Upper lobe of left lung (tissue), 6 donors: ENCODE measurements at regions not wholly inside any gene's neighbourhood (a gene's known extent, or its start where the extent isn't known, plus 50 kb on each side); places are given as distances from the start of the nearest gene placed in this dataset.
"Not testable (repeated sequence)": the region's sequence is repeated elsewhere in the genome, so short reads cannot be mapped to it uniquely, and the experiment has no call there.

Source experiments
- ATAC-seq, 2 donors: fragments of 200-7000 bp; cut with Tn5 transposase; one replicate each; pipeline ENCODE4 v1.9.1; 2022; ENCODE audit warnings: mild to moderate bottlenecking in 2 of 2, moderate library complexity in 2 of 2; ENCODE audit not compliant: low FRiP score in 2 of 2
- DNase-seq, 2 donors: peaks; one replicate each; pipeline ENCODE4 v3.0.0-alpha.2; 2019 to 2020
- H3K27ac ChIP-seq, 4 donors: fragments of 200-600 bp; sonication (generic); one replicate each; pipeline ENCODE4 v1.5.1; 2016 to 2019
- H3K27me3 ChIP-seq, 4 donors: fragments of 200-600 bp; sonication (generic); one replicate each; pipeline ENCODE4 v1.5.1; 2017 to 2019
- H3K36me3 ChIP-seq, 4 donors: fragments of 200-600 bp; sonication (generic); one replicate each; pipeline ENCODE4 v1.5.1; 2016 to 2019
- H3K4me1 ChIP-seq, 4 donors: fragments of 200-600 bp; sonication (generic); one replicate each; pipeline ENCODE4 v1.5.1; 2018 to 2019
- H3K4me3 ChIP-seq, 4 donors: fragments of 200-600 bp; sonication (generic); one replicate each; pipeline ENCODE4 v1.5.1; 2017 to 2019; ENCODE audit warnings: mild to moderate bottlenecking in 2 of 4, moderate library complexity in 1 of 4
- H3K9me3 ChIP-seq, 4 donors: fragments of 200-600 bp; sonication (generic); one replicate each; pipeline ENCODE4 v1.5.1; 2018 to 2019
- EP300 ChIP-seq, 4 donors: sonication (generic); formaldehyde crosslinking; IDR thresholded peaks; one replicate each; pipeline ENCODE4 v1.5.1; 2017; ENCODE audit warnings: antibody characterized with exemption in 4 of 4, control low read depth in 2 of 4
- POLR2A ChIP-seq, 4 donors: fragments of 450-650 bp; IDR thresholded peaks; one replicate each; pipeline ENCODE4 v1.5.1; 2016 to 2017; ENCODE audit warnings: antibody characterized with exemption in 4 of 4, mild to moderate bottlenecking in 2 of 4
- POLR2AphosphoS5 ChIP-seq, 2 donors: sonication (generic); formaldehyde crosslinking; IDR thresholded peaks; one replicate each; pipeline ENCODE4 v1.5.1; 2017; ENCODE audit warnings: antibody characterized with exemption in 2 of 2
- WGBS, 2 donors: methylation state at CpG; one replicate each; pipeline ENCODE4 v1.1.5; 2017 to 2018; 5-methylcytosine and 5-hydroxymethylcytosine counted together
- TF ChIP-seq, protein P1 (sequence below), 6 experiments: fragments of 450-650 bp in 4 of 6; fragments of 200-600 bp in 2 of 6; sonication (generic) in 2 of 6; IDR thresholded peaks; one replicate each; pipeline ENCODE4 v1.5.1; 2016 to 2019; ENCODE audit warnings: antibody characterized with exemption in 6 of 6
- donor health status: DM: no; HTN: no; CAD: no; lungs with moderate emphysema.
- donor health status: DM: no; HTN: yes; CAD: no; lungs with severe emphysema.

DNA sequence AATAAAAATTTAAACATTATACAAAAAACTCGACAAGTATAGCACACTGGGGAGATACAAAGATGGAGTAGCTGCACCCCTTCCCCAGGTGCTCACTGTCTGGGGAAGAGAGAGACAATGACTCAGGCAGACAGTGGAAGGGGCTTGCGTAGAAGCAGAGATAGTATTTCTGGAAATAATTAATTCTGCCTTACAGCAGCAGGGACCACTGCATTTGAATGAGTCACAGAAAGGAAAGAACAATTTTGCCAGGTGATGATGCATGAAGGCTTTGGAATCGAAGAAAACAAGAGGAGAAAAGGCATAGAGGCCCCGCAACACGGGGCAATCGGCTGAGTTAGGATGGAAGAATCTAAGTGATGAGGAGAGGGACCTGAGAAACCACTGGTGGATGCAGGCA, 447.4 kb downstream of the EFNB2 start:
- Histone ChIP-seq H3K27me3 (no peaks in the 10 kb centered on the region), H3K27ac (no peak overlapping the region), H3K4me3 (no peak overlapping the region), H3K4me1 (no peaks in the 10 kb centered on the region), H3K9me3 (no peaks in the 10 kb centered on the region), H3K36me3 (no peaks in the 10 kb centered on the region)
- 86 to 87% methylated on average over 6 of the region's 6 CpGs for WGBS, 2 donors
- no peak for DNase-seq
- no peak for TF ChIP-seq EP300 (IDR thresholded peaks at IDR 0.05)
- no peak for TF ChIP-seq POLR2AphosphoS5 (IDR thresholded peaks at IDR 0.05)
- TF ChIP-seq POLR2A (IDR thresholded peaks at IDR 0.05) = no peak
- TF ChIP-seq, protein P1, sequence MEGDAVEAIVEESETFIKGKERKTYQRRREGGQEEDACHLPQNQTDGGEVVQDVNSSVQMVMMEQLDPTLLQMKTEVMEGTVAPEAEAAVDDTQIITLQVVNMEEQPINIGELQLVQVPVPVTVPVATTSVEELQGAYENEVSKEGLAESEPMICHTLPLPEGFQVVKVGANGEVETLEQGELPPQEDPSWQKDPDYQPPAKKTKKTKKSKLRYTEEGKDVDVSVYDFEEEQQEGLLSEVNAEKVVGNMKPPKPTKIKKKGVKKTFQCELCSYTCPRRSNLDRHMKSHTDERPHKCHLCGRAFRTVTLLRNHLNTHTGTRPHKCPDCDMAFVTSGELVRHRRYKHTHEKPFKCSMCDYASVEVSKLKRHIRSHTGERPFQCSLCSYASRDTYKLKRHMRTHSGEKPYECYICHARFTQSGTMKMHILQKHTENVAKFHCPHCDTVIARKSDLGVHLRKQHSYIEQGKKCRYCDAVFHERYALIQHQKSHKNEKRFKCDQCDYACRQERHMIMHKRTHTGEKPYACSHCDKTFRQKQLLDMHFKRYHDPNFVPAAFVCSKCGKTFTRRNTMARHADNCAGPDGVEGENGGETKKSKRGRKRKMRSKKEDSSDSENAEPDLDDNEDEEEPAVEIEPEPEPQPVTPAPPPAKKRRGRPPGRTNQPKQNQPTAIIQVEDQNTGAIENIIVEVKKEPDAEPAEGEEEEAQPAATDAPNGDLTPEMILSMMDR (IDR thresholded peaks at IDR 0.05) = no peak
- no peak for ATAC-seq

DNA sequence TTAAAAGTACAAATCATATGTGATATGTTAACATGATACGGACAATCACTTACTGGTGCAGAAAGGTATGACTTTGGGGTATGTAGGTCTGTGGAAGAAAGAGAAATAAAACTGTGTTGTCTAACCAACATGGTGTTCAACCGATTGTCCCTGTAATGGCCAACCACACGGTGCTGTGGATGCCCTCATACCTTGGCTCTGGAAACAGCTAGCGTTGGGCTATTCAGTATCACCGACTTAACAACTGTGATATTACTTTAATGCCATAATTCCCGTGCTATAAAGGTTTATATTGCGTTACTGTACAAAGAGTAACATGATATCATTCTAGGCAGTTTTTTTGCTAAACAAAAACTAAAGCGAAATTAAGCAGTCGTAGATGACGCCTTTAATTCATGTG, 448.3 kb downstream of the EFNB2 start:
- ATAC-seq (no peak), DNase-seq (no peak)
- Histone ChIP-seq H3K27ac (no peak overlapping the region), H3K27me3 (no peaks in the 10 kb centered on the region), H3K36me3 (no peaks in the 10 kb centered on the region), H3K4me1 (no peaks in the 10 kb centered on the region), H3K9me3 (no peaks in the 10 kb centered on the region), H3K4me3 (no peak overlapping the region)
- WGBS, 2 donors = 87 to 94% methylated on average over 10 of the region's 10 CpGs
- TF ChIP-seq EP300 (IDR thresholded peaks at IDR 0.05) (no peak), POLR2AphosphoS5 (IDR thresholded peaks at IDR 0.05) (no peak), POLR2A (IDR thresholded peaks at IDR 0.05) (no peak)
- TF ChIP-seq, protein P1 (IDR thresholded peaks at IDR 0.05) = no peak

DNA sequence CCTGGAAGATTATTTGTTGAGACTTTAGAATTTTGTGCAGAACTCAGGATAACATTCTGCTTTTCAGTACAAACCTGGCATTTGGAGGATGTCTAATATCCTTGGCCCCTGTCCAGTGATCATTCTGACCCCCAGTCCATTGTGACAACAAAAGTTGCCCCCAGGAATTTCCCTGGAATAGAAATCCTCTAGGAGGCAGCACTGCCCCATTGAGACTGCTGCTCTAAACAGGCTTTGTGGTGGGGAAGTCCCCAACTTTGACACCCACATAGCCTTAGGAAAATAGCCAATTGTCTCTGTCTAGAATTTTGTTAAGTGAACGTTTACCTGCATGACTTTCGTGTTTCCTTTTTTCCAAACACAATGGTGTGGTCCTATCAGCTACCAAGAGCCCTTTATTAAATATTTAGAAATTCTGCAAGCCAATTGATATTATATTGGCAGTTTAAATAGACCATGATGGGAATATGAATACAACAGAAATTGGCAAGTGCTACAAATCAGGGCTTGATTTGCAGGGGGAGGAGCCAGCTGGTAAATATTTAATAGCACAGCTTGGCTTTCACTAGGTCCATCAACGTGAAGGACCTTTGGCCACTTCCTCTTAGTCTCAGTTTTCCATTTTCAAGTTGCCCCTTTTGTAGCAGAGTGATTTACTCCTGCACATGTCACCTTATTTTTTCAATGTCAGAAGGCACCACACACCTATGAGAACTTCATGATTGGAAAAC, 451.7 kb downstream of the EFNB2 start:
- no peaks in the 10 kb centered on the region for H3K4me1 ChIP-seq
- H3K36me3 ChIP-seq = no peaks in the 10 kb centered on the region
- no peaks in the 10 kb centered on the region for H3K9me3 ChIP-seq
- no peak for TF ChIP-seq POLR2A (IDR thresholded peaks at IDR 0.05)
- TF ChIP-seq, protein P1 (IDR thresholded peaks at IDR 0.05) = peak; percentile 27 to 59 (median 42)
- WGBS, 2 donors = 30 to 33% methylated on average over 3 of the region's 3 CpGs
- DNase-seq (peak in 1 of 2 donors; percentile 58), ATAC-seq (peak in 1 of 2 donors; percentile 45)
- no peaks in the 10 kb centered on the region for H3K27me3 ChIP-seq
- no peak overlapping the region for H3K4me3 ChIP-seq
- H3K27ac ChIP-seq = no peak overlapping the region

DNA sequence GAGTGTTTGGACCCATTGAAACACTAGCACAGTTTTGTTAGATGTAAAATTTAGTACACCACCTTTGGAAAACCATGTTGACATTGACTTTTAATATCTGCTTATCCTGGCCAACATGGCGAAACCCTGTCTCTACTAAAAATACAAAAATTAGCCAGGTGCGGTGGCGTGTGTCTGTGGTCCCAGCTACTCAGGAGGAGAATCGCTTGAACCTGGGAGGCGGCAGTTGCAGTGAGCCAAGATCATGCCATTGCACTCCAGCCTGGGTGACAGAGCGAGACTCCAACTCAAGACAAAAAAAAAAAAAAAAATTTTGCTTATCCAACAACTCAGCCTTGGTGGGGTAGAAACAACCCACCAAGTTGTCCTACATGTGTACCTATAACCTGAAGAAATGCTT, 454.2 kb downstream of the EFNB2 start:
- ATAC-seq, H3K27ac ChIP-seq, H3K9me3 ChIP-seq, H3K4me3 ChIP-seq, H3K27me3 ChIP-seq, DNase-seq, H3K4me1 ChIP-seq, H3K36me3 ChIP-seq: not testable (repeated sequence)
- WGBS, 2 donors = 97 to 98% methylated on average over 6 of the region's 6 CpGs

DNA sequence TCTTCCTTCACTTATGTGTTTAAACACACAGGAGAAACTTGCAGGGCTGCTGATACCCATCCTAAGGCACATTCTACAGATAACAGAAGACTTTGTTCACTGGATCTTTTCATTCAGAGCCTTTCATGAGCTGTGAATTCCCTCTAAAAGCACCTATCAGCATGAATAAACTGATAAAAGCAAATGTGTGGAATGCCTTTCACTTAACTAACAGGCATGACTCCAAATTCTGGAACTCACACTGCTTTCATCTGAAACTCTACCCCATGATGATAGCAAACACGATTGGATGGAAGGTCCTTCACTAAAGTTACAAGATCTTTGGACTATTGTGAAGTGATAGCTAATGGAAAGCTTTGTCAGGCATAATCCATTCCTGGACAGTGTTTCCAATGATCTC, 457.3 kb downstream of the EFNB2 start:
- no peaks in the 10 kb centered on the region for H3K36me3 ChIP-seq
- no peaks in the 10 kb centered on the region for H3K27me3 ChIP-seq
- no peak overlapping the region for H3K27ac ChIP-seq
- ATAC-seq (no peak), DNase-seq (no peak)
- TF ChIP-seq, protein P1 (IDR thresholded peaks at IDR 0.05) = no peak
- TF ChIP-seq POLR2AphosphoS5 (IDR thresholded peaks at IDR 0.05) = no peak
- TF ChIP-seq EP300 (IDR thresholded peaks at IDR 0.05) = no peak
- TF ChIP-seq POLR2A (IDR thresholded peaks at IDR 0.05) = no peak
- no peak overlapping the region for H3K4me3 ChIP-seq
- no peaks in the 10 kb centered on the region for H3K9me3 ChIP-seq
- H3K4me1 ChIP-seq = no peaks in the 10 kb centered on the region
- 25 to 71% methylated on average over 1 of the region's 1 CpG for WGBS, 2 donors
